ENCODE measurements at regions not wholly inside any gene's neighbourhood (a gene's known extent, or its start where the extent isn't known, plus 50 kb on each side); places are given as distances from the start of the nearest gene placed in this dataset.

DNA sequence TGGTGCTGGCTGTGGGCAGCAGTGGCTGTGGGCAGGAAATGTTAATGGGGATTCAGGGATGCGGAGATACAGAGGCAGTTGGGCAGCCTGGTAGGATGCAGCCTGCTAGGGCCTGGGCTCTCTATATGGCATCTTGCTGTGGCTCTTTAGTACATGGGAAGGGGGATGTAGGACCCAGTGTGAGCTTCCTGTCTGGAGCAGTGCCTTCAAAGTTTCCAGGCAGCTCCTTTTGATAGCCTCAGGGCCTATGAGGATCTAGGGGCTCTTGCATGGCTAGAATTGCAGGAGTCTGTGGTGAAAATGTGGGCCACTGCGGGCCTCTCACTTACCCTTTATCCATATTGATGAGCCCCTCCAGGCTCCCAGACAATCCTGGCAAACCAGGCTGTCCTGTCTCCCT lies 213.2 kb upstream of the SNX19 start:
- no peak for DNase-seq

DNA sequence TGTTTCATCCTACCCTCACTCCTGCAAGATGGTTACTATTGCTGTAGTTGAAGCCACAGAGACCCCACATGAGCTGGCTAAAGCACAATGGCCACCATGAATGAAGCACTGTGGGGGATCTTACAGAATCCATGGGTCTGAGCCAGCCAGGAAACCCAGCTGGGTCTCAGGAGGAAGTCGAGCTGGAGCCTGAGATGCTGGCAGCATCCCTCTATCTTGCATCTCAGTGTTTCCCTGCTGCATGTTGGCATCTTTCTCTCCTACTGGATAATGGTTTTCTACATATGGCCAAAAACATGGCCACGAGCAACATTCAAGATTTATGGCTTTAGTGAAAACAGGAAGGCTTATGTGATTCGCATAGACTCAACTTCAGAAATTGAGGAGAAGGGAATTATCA lies 219.3 kb upstream of the SNX19 start:
- DNase-seq, result no peak

DNA sequence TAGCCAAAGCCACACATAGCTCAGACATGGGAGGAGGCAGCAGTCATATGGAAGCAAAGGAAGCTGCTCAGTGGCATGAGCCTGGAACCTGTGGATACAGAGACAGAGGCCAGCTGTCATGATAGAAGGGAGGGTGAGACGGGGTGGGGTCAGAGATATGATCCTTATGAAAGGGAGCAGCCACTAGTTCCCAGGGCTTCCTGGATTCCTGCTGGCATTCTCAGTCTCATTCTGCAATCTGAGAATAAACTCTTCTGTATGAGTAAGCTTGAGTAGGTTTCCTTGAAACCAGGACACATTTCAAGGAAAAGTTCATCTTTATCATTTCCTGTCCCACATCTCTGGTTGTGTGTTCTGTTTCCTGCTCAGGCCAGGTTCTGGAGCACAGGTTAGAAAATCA lies 220.2 kb upstream of the SNX19 start:
- no peak for DNase-seq

DNA sequence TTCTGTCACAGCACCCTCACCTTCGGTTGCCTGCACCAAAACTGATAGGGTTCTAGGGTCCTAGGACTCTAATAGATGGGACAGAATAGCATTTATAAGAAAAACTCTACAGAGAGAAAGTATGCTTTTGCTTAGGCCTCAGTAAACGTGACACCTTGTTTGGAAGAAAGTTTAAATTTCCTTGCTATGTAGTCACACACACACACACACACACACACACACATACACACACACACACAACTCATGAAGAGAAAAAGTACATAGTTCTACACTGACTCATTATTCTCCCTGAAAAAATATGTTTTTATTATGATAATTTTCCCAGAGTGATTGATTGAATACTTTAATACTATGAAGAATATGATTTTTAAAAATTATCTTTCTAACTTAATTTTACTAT lies 220.8 kb upstream of the SNX19 start:
- no peak for DNase-seq

DNA sequence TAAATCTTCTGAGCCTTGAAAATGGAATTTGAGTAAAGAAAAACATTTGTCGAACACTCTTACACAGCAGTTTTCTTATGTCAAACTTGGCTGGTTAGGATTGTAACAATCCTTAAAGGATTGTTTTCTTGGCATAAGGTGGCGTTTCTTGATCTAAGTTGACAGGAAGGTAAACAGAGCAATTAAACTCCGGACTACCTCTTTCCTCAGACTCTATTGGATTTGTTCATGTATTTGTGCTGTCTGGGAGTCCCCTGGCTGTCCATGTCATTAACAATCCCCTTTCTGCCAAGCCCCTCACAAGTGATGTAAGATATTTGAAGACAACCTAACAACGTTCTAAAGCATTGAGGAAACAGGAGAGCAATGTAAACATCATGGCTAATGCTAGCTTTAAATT lies 222.5 kb upstream of the SNX19 start:
- no peak for DNase-seq

DNA sequence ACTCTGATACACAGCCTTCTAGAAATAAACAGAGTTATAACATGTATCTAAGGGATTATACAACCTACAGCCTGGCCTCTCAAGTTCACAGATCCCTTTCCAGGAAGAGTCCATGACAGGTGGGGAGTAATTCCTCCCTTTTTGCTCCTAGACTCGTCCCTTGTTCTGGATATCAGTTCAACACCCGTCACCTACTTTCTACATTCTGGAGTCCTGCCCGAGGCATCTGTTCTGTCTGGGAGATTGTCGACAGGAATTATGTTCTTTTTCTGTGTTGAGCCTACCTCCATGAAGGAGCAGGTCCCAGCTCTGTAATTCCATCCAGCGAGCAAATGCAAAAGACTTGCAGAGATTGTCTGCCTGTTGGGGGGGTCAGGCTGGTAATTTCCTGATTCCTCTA lies 224.6 kb upstream of the NTM start:
- DNase-seq, result no peak

DNA sequence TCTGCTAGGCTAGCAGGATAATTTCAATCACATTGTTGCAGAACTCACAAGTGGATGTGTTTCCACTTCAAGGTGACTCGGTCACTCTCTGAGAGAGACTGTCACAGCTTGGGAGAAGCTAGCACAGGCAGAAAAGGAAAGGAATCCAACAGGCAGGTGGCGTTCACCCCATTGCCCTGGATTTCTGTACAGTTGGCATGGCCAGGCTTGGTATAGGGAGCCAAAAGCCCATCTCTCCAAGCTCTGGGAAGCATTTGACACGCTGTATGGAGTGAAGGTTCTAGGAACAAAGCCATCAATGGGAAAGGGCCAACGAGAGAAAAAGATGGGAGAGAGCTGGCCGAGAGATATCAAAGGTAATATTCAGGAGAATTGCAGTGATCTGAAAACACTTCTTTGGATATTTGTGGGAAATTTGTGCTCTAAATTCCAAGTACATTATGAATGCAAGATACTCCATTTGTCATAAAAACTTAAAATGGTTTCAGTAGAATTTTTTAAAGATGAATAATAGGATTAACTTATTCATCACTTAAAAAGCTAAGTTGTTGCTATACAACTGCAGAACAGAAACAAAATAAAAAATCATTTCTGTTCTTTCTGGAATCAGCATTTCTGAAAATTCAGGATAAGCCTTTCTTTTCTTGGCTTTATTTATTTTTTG lies 223.5 kb upstream of the NTM start:
- DNase-seq, result no peak

DNA sequence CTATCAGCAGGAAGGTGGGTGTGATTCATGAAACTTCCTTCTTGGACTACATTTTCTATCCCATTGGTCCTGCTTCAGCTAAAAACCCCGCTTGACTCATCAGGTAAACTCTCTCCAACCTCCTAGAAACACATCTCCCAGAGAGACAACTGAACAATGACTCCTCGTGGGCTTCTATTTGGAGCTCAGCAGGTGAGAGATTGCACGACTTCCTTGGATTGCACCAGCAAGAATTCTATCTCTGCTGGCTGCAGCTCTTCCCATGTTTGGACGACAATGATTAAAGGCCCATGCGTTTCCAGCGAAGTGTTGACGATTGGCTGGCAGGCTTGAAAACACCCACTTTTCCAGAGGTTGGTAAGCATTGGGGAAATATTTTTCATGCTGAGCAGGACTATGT lies 216.1 kb upstream of the NTM start:
- DNase-seq, result no peak

DNA sequence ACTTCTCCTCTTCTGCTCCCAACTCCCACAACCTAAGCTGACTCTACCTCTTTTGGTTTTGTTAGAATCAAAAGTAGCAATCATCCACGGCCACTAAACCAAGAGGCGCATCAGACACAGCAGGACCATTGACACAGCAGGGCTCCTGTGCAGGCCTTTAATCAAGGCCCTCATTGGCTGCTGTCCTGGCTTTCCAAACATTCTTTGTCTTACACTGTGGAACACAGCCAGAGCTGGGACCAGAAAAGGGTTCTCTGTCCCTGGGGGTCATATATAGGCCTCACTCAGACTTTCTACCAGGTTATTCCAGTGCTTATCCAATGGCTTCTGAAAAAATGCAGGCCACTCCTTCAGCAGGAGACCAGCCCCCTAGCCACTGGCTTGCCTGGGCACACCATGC lies 212.7 kb upstream of the NTM start:
- DNase-seq, result no peak

DNA sequence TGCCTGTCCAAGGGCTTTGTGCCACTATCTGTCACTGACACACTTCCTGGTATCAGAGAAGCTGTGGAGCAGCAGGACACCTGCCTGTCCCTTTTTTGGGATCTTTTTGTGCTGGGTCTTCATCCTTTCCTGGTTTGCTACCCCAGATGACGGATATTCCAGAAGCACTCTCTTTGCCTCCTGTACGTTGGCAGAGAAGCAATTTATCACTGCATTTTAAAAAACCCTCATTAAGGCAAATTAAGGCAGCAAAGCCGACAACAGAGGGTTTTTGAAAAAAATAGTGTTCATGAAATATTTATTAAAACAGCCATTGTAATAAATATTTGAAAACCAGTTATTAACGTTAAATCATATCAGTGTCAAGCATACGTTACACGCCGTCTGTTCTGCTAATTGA lies 209.6 kb upstream of the NTM start:
- DNase-seq, result no peak

DNA sequence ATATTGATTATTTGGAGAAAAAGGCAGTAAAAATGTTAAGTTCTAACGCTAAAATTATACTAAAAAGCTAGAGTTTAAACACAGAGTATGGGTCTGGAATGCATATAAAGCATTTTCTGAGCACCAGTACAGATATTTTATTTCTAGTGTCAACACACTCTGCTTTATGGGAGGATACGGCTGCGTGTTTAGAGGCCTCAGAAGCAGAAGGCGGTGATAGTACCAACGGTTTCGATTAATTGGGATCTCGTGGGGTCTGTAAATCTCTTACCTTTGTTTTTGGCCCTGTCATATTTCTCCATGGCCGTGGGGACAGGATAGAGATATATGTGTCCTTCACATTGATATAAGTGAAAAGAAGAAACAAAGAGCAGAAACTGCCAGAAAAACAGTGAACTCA lies 206.8 kb upstream of the NTM start:
- no peak for DNase-seq

DNA sequence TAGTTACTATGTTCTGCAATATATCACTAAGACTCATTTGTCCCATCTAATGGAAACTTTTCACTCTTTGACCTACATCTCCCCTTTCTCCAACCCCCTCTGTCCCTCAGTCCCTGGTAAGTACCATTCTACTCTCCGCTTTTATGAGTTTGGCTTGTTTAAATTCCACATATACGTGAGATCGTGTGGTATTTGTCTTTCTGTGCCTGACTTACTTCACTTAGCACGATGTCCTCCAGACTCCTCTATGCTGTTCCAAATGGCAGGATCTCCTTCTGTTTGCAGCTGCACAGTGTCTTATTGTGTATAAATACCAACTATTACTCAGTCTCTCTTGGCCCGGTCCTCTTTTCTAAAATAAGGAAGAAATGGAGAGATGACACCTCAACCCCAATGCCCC lies 205.4 kb upstream of the NTM start:
- DNase-seq, result no peak

DNA sequence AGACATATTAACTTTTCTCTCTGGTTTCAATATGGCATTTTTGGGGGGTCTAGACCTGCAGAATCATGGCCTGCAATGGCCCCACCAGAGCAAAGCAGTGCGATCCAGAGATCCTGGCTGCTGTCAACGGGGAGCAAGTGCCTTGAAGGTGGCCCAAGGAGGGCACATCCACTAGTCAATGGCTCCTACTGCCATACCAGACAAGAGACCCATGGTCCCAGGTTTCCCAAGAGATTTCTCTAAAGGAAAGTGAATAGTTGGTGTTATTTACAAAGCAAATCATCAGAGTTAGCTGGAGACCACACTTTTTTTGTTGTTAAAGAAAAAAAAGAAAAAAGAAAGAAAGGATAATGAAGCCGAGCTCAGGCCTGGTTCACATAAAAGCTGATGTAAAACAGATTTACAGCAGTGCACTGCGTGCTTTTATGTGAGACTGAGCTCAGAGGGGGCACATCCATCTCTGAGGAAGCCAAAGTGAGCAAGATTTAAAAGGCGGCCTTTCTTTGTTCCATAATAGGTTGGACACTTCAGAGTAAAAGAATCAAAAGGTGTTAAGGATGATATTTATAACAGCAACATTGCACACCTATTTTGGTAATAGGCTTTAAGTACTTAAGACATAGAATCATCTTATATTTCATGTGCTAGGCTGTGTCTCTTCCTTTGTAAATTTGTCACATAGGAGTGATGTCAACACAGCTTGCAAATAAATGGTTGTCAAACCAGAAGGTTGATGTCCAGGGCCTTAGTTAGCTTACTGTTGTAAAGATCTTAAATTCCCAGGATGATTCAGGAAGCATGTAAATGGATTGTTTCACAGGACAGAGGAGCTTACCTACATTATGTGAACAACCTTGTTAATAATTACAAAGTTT lies 201.3 kb upstream of the NTM start:
- DNase-seq, result no peak

DNA sequence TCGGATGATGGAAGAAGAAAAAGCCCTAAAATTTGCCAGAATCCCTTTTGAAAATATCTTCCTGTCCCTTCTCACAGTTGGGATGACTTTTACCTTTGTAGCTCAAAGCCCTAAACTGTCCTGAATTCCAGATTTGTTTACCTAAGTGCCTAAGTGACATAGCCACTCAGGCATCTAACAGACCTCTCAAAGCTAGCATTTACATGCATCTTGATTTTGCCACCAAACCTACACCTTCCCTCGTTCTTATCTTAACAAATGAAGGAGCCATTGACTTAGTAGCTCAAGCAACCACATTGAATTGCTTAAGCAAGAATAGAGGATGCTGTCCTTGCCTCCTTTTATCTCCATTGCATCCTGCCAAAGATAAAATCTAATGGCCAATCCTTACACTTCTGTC lies 198.4 kb upstream of the NTM start:
- DNase-seq, result no peak

DNA sequence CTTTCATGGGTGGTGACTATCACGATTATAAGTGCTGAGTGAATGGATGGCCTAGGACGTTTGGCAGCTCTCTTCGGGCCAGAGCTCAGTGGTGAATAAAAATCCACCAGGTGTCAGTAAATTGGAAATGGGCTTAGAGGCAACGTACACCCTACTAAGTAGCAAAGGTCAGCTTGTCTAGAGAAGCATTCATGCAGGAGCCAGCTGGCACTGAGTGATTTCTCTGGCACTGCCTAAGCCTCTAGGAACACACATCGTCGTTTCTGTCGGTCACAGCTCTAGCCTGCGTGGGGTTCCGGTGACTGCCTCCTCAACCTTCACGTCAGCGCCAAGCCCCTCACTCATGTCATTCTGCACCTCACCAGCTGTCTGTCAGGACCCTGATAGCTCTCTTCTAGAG lies 192.4 kb upstream of the NTM start:
- DNase-seq, result no peak

DNA sequence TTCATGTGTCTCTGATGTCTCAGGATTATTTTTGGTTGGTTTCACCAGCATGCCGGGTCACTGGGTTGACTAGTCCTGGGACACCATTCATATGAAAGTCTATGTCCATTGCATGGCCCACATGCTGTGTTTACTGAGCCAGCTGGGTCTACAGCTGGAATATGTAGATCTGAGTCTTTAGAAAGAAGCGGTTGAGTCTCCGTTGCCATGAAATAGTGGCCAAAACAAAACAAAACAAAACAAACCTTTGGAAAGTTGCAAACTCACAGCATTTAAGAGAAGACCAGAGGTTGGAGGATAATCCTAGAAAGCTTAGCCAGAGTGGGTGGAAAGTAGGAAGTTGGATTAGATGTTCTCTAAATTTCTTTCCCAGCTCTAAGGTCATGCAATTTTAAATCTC lies 191.8 kb upstream of the NTM start:
- no peak for DNase-seq

DNA sequence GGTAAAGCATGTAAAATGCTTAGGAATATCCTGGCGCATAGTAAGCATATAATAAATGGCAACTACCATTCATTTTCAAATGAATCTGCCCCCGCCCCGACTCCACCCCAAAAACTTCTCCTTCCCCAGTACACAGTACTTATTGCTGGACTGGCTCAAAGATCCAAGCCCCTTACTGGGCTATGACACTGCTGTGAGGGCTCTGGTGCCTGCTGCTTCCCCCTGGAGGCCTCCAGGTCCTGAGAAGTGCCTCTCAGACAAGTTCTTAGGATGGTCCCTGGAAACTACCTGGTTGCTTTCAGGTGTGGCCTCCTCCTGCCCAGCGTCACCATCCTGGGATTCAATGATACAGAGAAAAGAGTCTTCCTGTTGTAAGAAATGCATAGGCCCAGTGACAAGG lies 190.6 kb upstream of the NTM start:
- DNase-seq, result no peak

DNA sequence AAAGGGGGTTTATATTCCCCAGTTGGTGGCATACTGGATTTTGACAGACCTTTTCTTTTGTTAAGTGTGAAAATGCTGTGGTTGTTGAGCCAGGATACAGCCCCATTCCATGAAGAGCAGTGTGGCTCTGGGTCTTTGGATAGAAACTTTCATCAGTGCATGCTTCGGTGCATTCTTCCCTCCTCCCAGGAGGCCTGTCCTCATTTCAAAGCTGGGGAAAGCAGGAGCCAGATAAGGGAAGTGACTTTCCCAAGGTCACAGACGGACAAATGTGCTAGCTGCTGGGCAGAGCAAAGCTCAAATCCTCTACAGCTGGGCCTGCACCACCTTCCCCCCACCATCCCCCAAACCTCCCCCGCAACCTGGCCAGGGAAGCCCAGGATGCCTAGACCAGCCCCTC lies 184.5 kb upstream of the NTM start:
- DNase-seq, result no peak

DNA sequence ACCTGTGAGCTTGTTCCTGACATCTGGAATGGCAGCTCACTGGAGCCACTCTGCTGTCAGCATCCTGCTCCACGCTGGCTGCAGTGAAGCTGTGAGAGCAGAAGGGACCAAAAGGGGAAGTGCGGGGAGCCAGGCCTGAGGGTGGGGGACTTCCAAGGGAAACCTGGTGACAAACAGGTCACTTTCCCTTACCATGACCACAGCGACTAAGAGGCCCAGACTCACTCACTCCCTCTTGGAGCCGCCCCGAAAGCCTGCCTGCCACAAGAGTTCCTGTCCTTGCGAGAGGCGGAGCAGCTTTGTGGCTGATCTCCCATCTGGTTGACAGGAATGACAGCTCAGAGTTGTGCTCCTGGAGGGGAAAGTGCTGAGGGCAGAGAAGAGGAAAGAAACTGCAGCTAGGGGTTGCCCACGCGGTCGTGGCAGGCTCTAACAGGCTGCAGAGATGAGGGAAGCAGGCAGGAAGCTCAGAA lies 183.8 kb upstream of the NTM start:
- DNase-seq, result peak; percentile 46

DNA sequence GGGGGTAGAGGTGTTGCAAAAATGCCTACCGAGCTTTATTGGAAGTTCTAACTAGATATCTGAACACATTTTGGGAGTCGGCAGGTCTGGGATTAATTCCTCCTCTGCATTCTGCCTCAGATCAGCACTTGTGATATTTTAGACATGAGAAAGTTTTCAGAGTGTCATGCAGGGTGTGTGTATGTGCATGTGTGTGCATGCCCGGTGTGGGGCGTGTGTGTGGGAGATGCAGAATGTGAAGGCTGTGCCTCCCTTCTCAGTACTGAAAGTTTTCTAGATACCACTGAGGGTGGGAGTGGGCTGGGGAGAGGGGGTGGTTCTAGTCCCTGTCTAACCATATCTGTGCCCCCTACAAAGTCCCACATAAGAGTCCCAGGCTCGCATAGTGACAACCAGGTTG lies 180.0 kb upstream of the NTM start:
- no peak for DNase-seq

DNA sequence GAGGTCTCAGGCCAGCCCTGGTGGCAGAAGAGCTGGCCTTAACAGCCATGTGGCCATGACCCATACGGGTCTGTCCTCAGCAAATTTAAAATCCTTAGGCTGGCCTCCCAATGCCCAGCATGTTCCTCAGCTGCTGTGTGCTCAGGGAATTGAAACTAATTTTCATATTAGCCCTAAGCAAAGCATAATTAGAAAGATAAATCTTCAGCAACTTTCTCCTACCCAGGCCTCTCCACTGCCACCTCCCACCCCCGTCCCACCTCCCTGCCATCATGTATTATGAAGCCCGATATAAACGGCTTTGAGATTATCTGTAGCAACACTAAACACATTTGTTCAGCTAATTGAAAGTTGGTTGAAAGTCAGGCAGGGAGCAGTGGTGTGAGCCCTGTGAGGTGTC lies 178.8 kb upstream of the NTM start:
- DNase-seq, result no peak

DNA sequence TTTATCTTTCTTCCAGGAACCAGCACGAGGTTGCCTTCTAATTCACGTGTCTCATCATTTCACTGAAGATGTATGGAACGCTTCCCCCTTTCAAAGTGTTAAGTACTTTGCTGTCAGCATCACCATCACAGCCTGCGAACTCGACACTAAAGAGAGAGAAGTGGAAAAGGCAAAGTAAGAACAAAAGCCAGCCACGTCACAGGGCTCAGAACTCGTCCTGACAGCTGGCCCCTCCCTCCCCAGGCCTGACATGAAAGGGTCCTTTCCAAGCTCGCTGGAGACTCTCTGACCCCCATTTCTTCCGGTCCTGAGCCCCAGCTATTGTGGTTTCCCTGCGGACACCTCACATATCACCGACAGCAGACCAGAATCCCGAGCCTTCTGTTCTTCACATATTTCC lies 177.8 kb upstream of the NTM start:
- DNase-seq, result no peak

DNA sequence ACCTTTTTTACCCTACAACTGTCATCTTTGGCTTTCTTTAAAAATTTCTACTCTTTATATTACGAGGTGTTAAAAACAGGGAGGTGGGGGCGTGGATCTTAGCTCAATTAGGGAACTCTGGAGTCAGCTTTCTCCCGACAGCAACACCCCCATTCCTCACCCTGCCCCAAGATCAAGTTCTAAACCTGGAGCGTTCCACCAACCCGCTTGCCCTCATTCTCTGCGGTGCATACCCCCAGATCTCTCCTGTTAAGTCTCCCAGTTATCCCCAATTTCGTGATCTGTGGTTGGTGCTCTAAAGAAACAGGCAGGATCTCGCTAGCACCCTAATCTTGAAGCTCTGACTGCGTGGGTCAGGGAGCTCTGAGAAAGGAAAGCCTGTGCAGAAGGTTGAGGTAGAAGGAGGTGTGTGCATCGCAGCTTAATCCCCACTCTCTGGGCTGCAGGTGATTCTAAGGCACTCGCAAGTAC lies 177.3 kb upstream of the NTM start:
- DNase-seq, result no peak

DNA sequence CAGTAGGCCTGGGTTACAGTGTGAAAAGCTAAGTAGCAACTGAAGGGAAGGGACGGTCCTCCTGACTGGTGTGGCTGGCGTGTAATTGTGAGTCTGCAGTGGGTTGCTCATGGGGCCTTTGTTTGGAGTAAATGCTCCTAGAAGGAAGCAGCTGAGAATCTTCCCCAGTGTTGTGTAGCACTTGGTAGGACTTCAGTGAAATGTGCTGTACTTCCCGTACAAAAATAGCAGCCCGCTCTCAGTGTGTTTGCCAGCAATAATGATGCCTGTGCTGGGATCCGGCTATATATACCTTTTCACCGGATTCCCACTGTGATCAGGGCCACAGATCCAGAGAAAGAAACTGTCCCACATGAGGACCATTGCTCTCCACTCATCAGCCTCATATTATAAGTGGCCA lies 175.7 kb upstream of the NTM start:
- no peak for DNase-seq
